HCT116 (cell line): ENCODE measurements at regions not wholly inside any gene's neighbourhood (a gene's known extent, or its start where the extent isn't known, plus 50 kb on each side); places are given as distances from the start of the nearest gene placed in this dataset.

Experiments
- ATAC-seq: fragments of 200-7000 bp; cut with Tn5 transposase; 2 replicates; pipeline ENCODE4 v1.9.1; 2020; ENCODE audit warnings: mild to moderate bottlenecking, moderate library complexity
- BruUV-seq: library from RNA; stranded (reverse); fragments of 400-500 nt; replicated peaks from 2 replicates; lab custom pipeline; 2021; lab: Mats Ljungman, UMichigan
- CTCF ChIA-PET: fragments of 300-600 bp; sonication (Branson Sonifier 250); formaldehyde crosslinking; loops from one replicate; lab custom pipeline; 2021; ENCODE audit warnings: antibody characterized with exemption; lab: Charles Lee
- POLR2A ChIA-PET: fragments of 300-600, 350-600 bp; sonication (Branson Sonifier 250); formaldehyde crosslinking; loops from one replicate; lab custom pipeline; 2021; ENCODE audit warnings: antibody characterized with exemption; lab: Charles Lee
- RAD21 ChIA-PET, 2 experiments: fragments of 300-600 bp; sonication (Branson Sonifier 250); formaldehyde crosslinking; loops; one replicate each; lab custom pipeline; 2023; ENCODE audit warnings: low total read pairs in 2 of 2; ENCODE audit not compliant: uncharacterized antibody in 2 of 2, unreplicated experiment in 2 of 2, low non-redundant PET in 1 of 2; lab: Charles Lee
- DNase-seq: peaks from one replicate; pipeline ENCODE4 v3.0.0-alpha.2; 2010; ENCODE audit warnings: low read depth, low spot score
- H2AFZ ChIP-seq: fragments of 200-600 bp; shearing (Covaris generic), sonication (generic); 2 replicates; pipeline ENCODE4 v1.6.1; 2017; ENCODE audit warnings: low read depth, mixed run types, mixed read lengths, antibody characterized with exemption, low read length; ENCODE audit not compliant: poor library complexity, severe bottlenecking
- H3K27ac ChIP-seq: 2 replicates; pipeline ENCODE4 v1.5.1; 2012; ENCODE audit warnings: low read depth, low read length
- H3K27me3 ChIP-seq: fragments of 200-600 bp; sonication (generic); 2 replicates; pipeline ENCODE4 v1.6.1; 2016; ENCODE audit warnings: mixed run types, low read length, mixed read lengths; ENCODE audit not compliant: insufficient read depth
- H3K36me3 ChIP-seq, 2 experiments: fragments of 200-500 bp in 1 of 2; fragments of 200-600 bp in 1 of 2; sonication (Bioruptor generic) in 1 of 2; sonication (generic) in 1 of 2; 2 replicates each; pipeline versions ENCODE4 v1.5.1 to v1.6.1; 2014 to 2016; ENCODE audit warnings: low read length in 2 of 2, inconsistent platforms in 1 of 2, mixed read lengths in 1 of 2, mixed run types in 1 of 2; ENCODE audit not compliant: insufficient read depth in 2 of 2, control insufficient read depth in 1 of 2
- H3K4me1 ChIP-seq, 2 experiments: fragments of 200-600 bp in 1 of 2; sonication (generic) in 1 of 2; 2 replicates each; pipeline versions ENCODE4 v1.5.1 to v1.6.1; 2012 to 2017; ENCODE audit warnings: low read length in 2 of 2, inconsistent platforms in 1 of 2, mild to moderate bottlenecking in 1 of 2, mixed read lengths in 1 of 2, mixed run types in 1 of 2, moderate library complexity in 1 of 2; ENCODE audit not compliant: insufficient read depth in 2 of 2, control insufficient read depth in 1 of 2
- H3K4me2 ChIP-seq: fragments of 200-600 bp; sonication (generic); 2 replicates; pipeline ENCODE4 v1.6.1; 2017; ENCODE audit warnings: mixed run types, low read length, mixed read lengths
- H3K4me3 ChIP-seq, 2 experiments: fragments of 200-600 bp in 1 of 2; sonication (generic) in 1 of 2; replicated peaks in 1 of 2; 2 replicates each; pipeline ENCODE4 v1.5.1; 2011 to 2016; ENCODE audit warnings: low read length in 2 of 2, control low read depth in 1 of 2, low read depth in 1 of 2, mild to moderate bottlenecking in 1 of 2, mixed read lengths in 1 of 2, mixed run types in 1 of 2
- H3K79me2 ChIP-seq: fragments of 200-600 bp; sonication (generic); 2 replicates; pipeline ENCODE4 v1.6.1; 2017; ENCODE audit warnings: mild to moderate bottlenecking, mixed run types, low read length, moderate library complexity, mixed read lengths; ENCODE audit not compliant: insufficient read depth
- H3K9ac ChIP-seq: fragments of 200-600 bp; sonication (generic); 2 replicates; pipeline ENCODE4 v1.6.1; 2016; ENCODE audit warnings: low read length, mixed read lengths
- H3K9me2 ChIP-seq: fragments of 200-600 bp; sonication (generic), shearing (Covaris generic); 2 replicates; pipeline ENCODE4 v1.6.1; 2017; ENCODE audit warnings: mixed run types, mild to moderate bottlenecking, moderate library complexity; ENCODE audit not compliant: insufficient read depth
- H3K9me3 ChIP-seq, 2 experiments: fragments of 200-500 bp in 1 of 2; fragments of 200-600 bp in 1 of 2; sonication (Bioruptor generic) in 1 of 2; sonication (generic) in 1 of 2; 2 replicates each; pipeline ENCODE4 v1.6.1; 2014 to 2017; ENCODE audit warnings: low read length in 2 of 2, mixed read lengths in 2 of 2, inconsistent platforms in 1 of 2, low read depth in 1 of 2, mild to moderate bottlenecking in 1 of 2, mixed run types in 1 of 2, moderate library complexity in 1 of 2; ENCODE audit not compliant: control insufficient read depth in 1 of 2, insufficient read depth in 1 of 2
- H4K20me1 ChIP-seq: fragments of 200-600 bp; sonication (generic), shearing (Covaris generic); 2 replicates; pipeline ENCODE4 v1.6.1; 2017; ENCODE audit warnings: mixed run types, mild to moderate bottlenecking, moderate library complexity; ENCODE audit not compliant: insufficient read depth
- ATF3 ChIP-seq: IDR thresholded peaks from 2 replicates; pipeline ENCODE4 v1.6.1; 2012
- CEBPB ChIP-seq: IDR thresholded peaks from 2 replicates; pipeline ENCODE4 v1.6.1; 2012; ENCODE audit warnings: low read depth
- EGR1 ChIP-seq: IDR thresholded peaks from 2 replicates; pipeline ENCODE4 v1.6.1; 2012; ENCODE audit warnings: low read depth
- EZH2 ChIP-seq: fragments of 200-600 bp; sonication (generic); IDR thresholded peaks from 2 replicates; pipeline ENCODE4 v1.6.1; 2017; ENCODE audit warnings: antibody characterized with exemption, mixed run types
- EZH2phosphoT487 ChIP-seq: fragments of 200-600 bp; IDR thresholded peaks from 2 replicates; pipeline ENCODE4 v1.6.1; 2018; ENCODE audit warnings: antibody characterized with exemption, borderline replicate concordance
- POLR2A ChIP-seq: IDR thresholded peaks from 2 replicates; pipeline ENCODE4 v1.7.0; 2011; ENCODE audit warnings: borderline replicate concordance; ENCODE audit not compliant: insufficient read depth, insufficient read length; ENCODE audit errors: extremely low read depth
- POLR2AphosphoS5 ChIP-seq: IDR thresholded peaks from 2 replicates; pipeline ENCODE4 v1.6.1; 2011; ENCODE audit warnings: mild to moderate bottlenecking, low read depth, low read length, moderate library complexity
- SP1 ChIP-seq: IDR thresholded peaks from 2 replicates; pipeline ENCODE4 v1.6.1; 2012; ENCODE audit warnings: low read depth
- TCF7L2 ChIP-seq: IDR thresholded peaks from 2 replicates; pipeline ENCODE4 v1.7.0; 2011; ENCODE audit warnings: borderline replicate concordance, inconsistent platforms; ENCODE audit not compliant: insufficient read depth, insufficient read length; ENCODE audit errors: extremely low read depth
- YY1 ChIP-seq: IDR thresholded peaks from 2 replicates; pipeline ENCODE4 v1.6.1; 2011; ENCODE audit warnings: low read length, low read depth, moderate library complexity, mild to moderate bottlenecking; ENCODE audit not compliant: insufficient replicate concordance; ENCODE audit errors: extremely low read depth
- ZBTB33 ChIP-seq: IDR thresholded peaks from 2 replicates; pipeline ENCODE4 v1.6.1; 2011; ENCODE audit warnings: mild to moderate bottlenecking, low read length, moderate library complexity; ENCODE audit not compliant: insufficient replicate concordance; ENCODE audit errors: extremely low read depth
- ZFX ChIP-seq: fragments of 450-650 bp; IDR thresholded peaks from 2 replicates; pipeline ENCODE4 v1.6.1; 2017
- ZNF274 ChIP-seq: fragments of 200-500 bp; sonication (Bioruptor generic); IDR thresholded peaks from 2 replicates; pipeline ENCODE4 v1.6.1; 2014; ENCODE audit warnings: mild to moderate bottlenecking, low read depth, low read length, inconsistent platforms
- intact Hi-C: fragments of 100-400 bp; cut with micrococcal nuclease; formaldehyde crosslinking; loops from 2 replicates; pipeline ENCODE4 v1.10.0; 2022
- TF ChIP-seq, protein P1 (sequence below): IDR thresholded peaks from 2 replicates; pipeline ENCODE4 v1.6.1; 2012; ENCODE audit warnings: low read depth

- Histone ChIP-seq H3K27me3 (peaks cover 13% of the 10 kb centered on the region; the same call in 1 of the 2 replicates), H2AFZ (no peak overlapping the region), H3K9me2 (no peaks in the 10 kb centered on the region), H3K79me2 (no peaks in the 10 kb centered on the region), H3K4me3 (no peak overlapping the region), H3K9me3 (no peaks in the 10 kb centered on the region), H3K4me1 (no peaks in the 10 kb centered on the region), H3K4me2 (no peak overlapping the region), H3K9ac (no peak overlapping the region), H3K27ac (no peak overlapping the region), H4K20me1 (no peaks in the 10 kb centered on the region), H3K36me3 (no peaks in the 10 kb centered on the region)
- DNase-seq (no peak), ATAC-seq (no peak)
- ChIA-PET POLR2A (no interaction called here), CTCF (no interaction called here), RAD21 (no interaction called here)
- BruUV-seq = no TSS peak
- intact Hi-C loops = no loop called here
- TF ChIP-seq, protein P1, sequence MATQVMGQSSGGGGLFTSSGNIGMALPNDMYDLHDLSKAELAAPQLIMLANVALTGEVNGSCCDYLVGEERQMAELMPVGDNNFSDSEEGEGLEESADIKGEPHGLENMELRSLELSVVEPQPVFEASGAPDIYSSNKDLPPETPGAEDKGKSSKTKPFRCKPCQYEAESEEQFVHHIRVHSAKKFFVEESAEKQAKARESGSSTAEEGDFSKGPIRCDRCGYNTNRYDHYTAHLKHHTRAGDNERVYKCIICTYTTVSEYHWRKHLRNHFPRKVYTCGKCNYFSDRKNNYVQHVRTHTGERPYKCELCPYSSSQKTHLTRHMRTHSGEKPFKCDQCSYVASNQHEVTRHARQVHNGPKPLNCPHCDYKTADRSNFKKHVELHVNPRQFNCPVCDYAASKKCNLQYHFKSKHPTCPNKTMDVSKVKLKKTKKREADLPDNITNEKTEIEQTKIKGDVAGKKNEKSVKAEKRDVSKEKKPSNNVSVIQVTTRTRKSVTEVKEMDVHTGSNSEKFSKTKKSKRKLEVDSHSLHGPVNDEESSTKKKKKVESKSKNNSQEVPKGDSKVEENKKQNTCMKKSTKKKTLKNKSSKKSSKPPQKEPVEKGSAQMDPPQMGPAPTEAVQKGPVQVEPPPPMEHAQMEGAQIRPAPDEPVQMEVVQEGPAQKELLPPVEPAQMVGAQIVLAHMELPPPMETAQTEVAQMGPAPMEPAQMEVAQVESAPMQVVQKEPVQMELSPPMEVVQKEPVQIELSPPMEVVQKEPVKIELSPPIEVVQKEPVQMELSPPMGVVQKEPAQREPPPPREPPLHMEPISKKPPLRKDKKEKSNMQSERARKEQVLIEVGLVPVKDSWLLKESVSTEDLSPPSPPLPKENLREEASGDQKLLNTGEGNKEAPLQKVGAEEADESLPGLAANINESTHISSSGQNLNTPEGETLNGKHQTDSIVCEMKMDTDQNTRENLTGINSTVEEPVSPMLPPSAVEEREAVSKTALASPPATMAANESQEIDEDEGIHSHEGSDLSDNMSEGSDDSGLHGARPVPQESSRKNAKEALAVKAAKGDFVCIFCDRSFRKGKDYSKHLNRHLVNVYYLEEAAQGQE = no peak
- TF ChIP-seq TCF7L2 = no peak
- TF ChIP-seq EZH2 = no peak
- TF ChIP-seq EGR1 = no peak
- TF ChIP-seq ZNF274 = no peak
- TF ChIP-seq ZBTB33 = no peak
- TF ChIP-seq ATF3 = no peak
- TF ChIP-seq YY1 = no peak
- TF ChIP-seq ZFX = no peak
- TF ChIP-seq POLR2AphosphoS5 = no peak
- no peak for TF ChIP-seq POLR2A
- TF ChIP-seq CEBPB = no peak
- no peak for TF ChIP-seq EZH2phosphoT487
- no peak for TF ChIP-seq SP1
Measured at GRCh38 chr5:61748651-61749050, 416.6 kb downstream of the ZSWIM6 start.
